HG03060 (cell line): ENCODE measurements at regions not wholly inside any gene's neighbourhood (a gene's known extent, or its start where the extent isn't known, plus 50 kb on each side); places are given as distances from the start of the nearest gene placed in this dataset.

Experiments used
- ATAC-seq: cut with Tn5 transposase; IDR thresholded peaks from one replicate; pipeline ENCODE4 v1.9.1; 2021; ENCODE audit warnings: low read depth, moderate number of reproducible peaks; ENCODE audit not compliant: unreplicated experiment

DNA sequence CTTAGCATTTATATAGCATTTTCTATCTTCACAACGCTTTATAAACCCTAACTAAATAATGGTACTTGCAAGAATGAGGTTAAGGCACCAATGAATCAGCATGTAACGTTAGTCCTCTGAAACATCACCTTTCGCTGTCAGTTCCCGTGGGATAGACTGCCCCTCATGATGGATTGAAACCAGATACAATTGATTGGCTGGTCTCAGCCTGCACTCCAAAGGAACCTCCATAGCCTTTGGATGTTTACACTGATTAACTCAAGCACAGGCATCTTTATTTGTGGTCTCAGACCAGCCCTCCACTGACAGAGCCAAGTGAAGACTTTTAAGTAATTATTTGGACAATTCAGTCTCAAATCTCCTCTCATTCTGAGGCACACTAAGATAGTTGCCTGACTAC, 1339.4 kb upstream of the WWC1 start:
- ATAC-seq: no peak

GRCh38 chr5:166957782-166958181, 1333.7 kb upstream of the WWC1 start:
- no peak for ATAC-seq

- ATAC-seq: no peak
Measured at GRCh38 chr5:166959766-166960165, 1331.7 kb upstream of the WWC1 start.

- no peak for ATAC-seq
Measured at GRCh38 chr5:166961028-166961427, 1330.4 kb upstream of the WWC1 start.

DNA sequence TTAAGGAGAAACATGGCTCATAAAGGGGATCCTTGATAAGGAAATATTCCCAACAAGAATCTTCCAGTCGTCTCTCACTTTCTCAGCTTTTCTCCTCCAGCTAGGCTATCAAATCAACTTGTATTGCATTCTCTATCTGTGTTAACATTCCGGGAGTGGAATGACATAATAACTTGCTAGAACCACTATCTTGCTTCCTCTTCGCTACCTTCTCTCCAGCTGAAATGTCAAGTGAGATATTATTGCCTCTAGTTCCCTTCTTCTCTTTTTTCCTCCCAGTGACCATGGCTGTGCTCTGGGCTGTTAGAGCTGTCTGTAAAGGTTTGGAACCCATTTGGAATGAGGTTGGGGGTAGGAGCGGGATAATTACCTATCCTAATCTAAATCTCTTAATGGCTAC, 1329.5 kb upstream of the WWC1 start:
- no peak for ATAC-seq

GRCh38 chr5:166962461-166962860, 1329.0 kb upstream of the WWC1 start:
- ATAC-seq: no peak

DNA sequence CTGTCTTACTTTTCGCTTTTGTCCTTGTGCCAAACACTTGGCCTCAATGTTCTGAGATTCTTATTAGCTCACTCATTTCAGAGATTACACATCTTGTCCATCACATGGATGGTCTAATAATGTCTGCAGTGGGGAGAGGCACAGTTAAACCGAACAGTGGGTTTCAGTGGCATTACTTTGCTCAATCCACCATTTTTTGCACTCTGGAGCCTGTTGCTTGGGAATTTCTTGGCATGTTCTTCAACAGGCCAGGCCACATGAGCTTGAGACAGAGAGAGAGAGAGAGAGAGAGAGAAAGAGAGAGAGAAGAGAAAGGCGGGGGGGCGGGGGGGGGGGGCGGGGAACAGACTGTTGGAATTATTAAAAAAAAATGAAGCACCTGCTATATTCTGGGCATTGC, 1327.8 kb upstream of the WWC1 start:
- ATAC-seq: no peak

- ATAC-seq: no peak
Measured at GRCh38 chr5:166977911-166978422, 1313.5 kb upstream of the WWC1 start.

- ATAC-seq: no peak
Measured at GRCh38 chr5:166979307-166979895, 1312.0 kb upstream of the WWC1 start.

DNA sequence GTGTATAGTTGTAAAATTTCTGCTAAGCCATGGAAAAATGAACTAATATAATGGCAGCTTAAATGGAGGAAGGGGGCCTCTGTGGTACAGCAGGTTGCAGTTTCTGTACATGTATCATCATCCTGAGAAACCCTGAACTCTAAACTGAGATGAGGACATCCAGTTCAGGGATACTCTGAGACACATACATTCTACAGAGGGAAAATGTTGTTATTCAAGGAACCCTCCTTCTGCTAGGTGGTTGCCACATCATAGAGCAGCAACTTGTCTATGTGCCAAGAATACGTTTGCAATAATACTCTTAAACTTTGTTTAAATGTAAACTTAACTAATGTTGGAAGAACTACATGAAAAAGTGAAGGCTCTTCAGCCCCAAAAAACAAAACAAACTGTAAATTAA, 1310.8 kb upstream of the WWC1 start:
- ATAC-seq: no peak

DNA sequence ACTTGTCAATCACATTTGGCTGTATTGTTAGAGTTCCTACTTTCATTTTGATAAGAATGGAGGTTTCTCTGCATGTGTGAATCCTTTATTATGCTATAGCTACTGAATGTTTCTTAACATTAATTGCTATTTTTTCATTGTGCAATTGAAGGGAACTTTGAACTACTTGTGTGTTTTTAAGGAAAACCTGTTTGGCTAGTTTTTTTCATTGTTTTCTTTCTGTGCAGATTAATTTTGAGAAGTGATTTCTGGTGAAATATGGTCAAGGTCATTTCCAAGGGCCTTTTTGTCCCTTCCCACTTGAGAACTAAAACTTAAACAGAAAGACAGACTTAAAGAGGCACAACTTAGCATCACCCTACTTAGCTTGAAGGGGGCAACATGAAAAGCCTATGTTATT, 1309.2 kb upstream of the WWC1 start:
- no peak for ATAC-seq

GRCh38 chr5:166991601-166992000, 1299.8 kb upstream of the WWC1 start:
- no peak for ATAC-seq

- no peak for ATAC-seq
Measured at GRCh38 chr5:166992108-166992507, 1299.3 kb upstream of the WWC1 start.

DNA sequence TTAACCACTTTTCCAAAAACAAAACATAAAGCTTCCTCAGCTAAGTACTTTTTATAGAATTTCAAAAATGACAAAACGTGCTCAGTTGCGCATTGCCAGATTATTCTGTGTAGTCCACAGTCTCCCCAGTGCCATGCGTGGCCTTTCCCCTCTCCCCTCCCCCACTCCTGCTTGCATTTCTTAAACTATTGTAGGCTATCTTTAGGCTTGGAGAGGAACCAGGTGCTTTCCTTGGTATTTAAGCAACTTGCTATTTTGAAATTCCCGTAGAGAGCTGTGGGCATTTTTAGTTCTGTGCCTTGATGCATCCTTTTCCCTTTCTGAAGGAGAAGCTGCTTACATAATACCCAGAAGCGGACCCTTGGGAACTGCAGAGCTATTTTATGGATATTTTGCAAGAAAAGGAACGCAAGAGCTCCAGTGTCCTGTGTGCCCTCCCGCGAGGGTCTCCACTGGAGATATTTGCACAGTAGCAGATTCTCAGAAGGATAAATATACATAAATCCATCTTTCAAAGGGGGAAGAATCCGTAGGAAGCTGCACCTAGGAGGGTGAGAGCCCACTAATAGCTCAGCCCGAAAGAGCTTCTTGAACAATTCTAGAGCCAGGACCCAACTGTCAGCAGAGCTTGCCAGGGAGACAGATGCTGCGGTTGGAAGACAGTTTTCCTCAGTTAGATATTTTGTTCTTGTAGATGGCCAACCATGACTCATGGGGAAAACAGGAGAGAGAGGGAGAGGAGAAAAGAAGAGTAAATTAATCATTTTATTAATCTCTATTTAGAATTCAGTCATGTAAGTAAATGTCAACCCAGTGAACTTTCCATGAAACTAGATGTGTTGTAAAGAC, 1298.3 kb upstream of the WWC1 start:
- ATAC-seq: no peak

DNA sequence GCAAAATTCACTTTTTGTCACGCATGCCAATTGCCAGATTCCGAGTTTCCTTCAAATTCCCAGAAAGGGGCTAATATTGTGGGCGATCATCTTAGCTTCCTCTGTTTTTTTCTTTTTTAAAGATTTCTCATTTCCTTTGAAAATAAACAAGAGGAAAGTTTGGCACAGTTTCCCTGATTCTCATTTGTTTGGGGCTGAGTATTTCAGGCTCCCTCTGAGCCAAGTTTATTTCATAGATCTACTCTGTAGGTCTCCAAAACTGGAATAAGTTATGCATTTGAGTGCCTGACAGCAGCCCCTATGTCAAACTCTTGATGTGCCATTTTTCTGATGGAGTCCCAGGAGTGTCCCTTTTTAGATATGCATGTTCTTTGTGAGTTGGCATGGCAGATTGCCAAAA, 1297.2 kb upstream of the WWC1 start:
- no peak for ATAC-seq

GRCh38 chr5:167001246-167001645, 1290.2 kb upstream of the WWC1 start:
- no peak for ATAC-seq

GRCh38 chr5:167008705-167009104, 1282.7 kb upstream of the WWC1 start:
- no peak for ATAC-seq

- no peak for ATAC-seq
Measured at GRCh38 chr5:167011196-167011595, 1280.2 kb upstream of the WWC1 start.

DNA sequence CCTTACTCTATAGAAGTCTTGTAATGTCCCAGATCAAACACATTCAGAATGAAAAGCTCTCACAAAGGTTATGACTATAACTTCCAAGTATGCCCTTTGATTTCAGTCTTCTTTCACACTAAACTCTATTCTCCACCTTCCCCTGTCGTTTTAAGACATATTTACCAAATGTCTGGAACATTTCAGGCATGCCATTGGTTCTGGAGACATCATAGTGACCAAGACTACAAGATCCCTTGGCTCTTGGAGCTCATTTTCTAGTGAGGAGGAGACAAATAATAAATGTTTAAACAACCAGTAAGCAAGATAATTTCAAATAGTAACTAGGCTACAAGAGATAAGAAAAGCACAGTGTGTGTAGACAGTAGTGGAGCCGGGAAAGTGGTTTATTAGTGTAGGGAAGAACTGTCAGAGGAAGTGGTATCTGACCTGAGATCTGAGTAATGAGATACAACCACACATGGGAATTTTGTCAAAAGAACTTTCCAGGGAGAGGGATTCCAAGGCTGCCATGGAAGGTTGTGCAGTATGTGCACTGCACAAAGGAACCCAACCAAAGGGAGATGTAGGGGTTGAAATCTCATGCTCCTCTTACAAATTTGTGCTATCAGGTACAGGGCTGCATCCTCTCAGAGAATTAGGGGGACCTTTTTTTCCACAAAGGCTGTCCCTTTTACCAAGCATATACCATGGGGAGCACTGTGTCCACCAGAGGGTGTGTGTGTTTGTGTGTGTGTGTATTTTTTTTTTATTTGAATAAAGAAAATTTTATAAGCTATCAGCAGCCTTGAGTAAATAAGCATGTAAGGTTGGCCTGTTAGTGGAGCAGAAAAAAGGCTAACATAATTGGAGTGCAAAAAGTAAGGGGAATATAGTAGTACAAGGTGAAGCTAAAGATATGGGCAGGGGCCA, 1279.1 kb upstream of the WWC1 start:
- no peak for ATAC-seq

DNA sequence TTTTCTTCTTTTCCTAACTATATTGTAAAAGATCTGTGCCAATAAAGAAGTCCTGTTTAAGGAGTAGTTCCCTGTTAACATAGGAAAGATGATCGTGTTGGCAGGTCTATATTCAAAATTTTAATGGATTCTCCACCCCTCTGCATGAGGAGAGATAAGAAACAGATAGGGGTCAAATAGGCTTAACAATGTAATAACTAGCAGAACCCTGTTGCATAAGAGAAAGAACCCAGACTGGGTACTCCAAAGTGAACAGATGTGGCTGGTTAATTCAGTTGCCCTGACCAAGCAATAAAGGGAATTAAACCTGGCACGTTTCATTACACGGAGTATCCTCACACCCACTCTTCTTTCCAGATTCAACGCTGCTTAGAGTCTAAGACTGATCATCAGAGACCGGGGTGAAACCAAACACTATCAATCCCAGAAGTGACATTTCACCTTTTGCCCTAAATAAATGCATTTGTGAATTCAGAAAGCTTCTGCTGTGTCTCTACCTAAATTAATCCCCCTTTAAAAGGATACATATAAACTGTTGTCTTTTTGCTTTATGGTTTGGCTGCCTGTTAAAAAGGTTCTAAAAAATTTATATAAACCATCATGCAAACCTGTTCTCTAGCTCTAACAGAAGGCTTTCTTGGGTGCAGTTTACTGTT, 1276.9 kb upstream of the WWC1 start:
- no peak for ATAC-seq

GRCh38 chr5:167020418-167020817, 1271.0 kb upstream of the WWC1 start:
- no peak for ATAC-seq
